Activated T-cell treated with anti-CD3 and anti-CD28 coated beads, Interleukin-2, amount 50 U/mL, for 72 hours (primary cell): ENCODE measurements at regions not wholly inside any gene's neighbourhood (a gene's known extent, or its start where the extent isn't known, plus 50 kb on each side); places are given as distances from the start of the nearest gene placed in this dataset.
"Not testable (repeated sequence)": the region's sequence is repeated elsewhere in the genome, so short reads cannot be mapped to it uniquely, and the experiment has no call there.

Source experiments
- ATAC-seq, 2 donors: fragments of 150-1000 bp; cut with Tn5 transposase; replicated peaks in 1 of 2; 2 replicates each; pipeline ENCODE4 v1.10.0; 2021; ENCODE audit warnings: moderate library complexity in 2 of 2, mild to moderate bottlenecking in 1 of 2
- DNase-seq, 2 donors: peaks; one replicate each; pipeline ENCODE4 v3.0.0; 2021 to 2022; ENCODE audit warnings: mixed read lengths in 1 of 2
- H3K27ac Mint-ChIP-seq: one replicate; pipeline ENCODE4 v1.8.0; 2022; ENCODE audit warnings: mild to moderate bottlenecking, moderate library complexity, mixed read lengths
- H3K27me3 Mint-ChIP-seq: one replicate; pipeline ENCODE4 v1.8.0; 2022; ENCODE audit warnings: low read depth, mixed read lengths
- H3K36me3 Mint-ChIP-seq, 2 donors: one replicate each; pipeline ENCODE4 v1.8.0; 2022; ENCODE audit warnings: mixed read lengths in 2 of 2, mild to moderate bottlenecking in 1 of 2; ENCODE audit not compliant: insufficient read depth in 2 of 2
- H3K4me1 Mint-ChIP-seq: one replicate; pipeline ENCODE4 v1.8.0; 2022; ENCODE audit warnings: low read depth, mixed read lengths
- H3K4me3 Mint-ChIP-seq, 2 donors: one replicate each; pipeline ENCODE4 v1.8.0; 2022; ENCODE audit warnings: mild to moderate bottlenecking in 2 of 2, mixed read lengths in 2 of 2, moderate library complexity in 2 of 2
- H3K9me3 Mint-ChIP-seq, 2 donors: one replicate each; pipeline ENCODE4 v1.8.0; 2022; ENCODE audit warnings: mixed read lengths in 2 of 2

GRCh38 chr5:30401479-30402058 lies 791.9 kb upstream of the CDH6 start:
- H3K4me3 Mint-ChIP-seq, result no peak overlapping the region
- peaks cover 5 to 9% of the 10 kb centered on the region in 2 donors for H3K9me3 Mint-ChIP-seq
- no peak overlapping the region for H3K27ac Mint-ChIP-seq
- no peak for ATAC-seq
- no peaks in the 10 kb centered on the region for H3K36me3 Mint-ChIP-seq
- H3K4me1 Mint-ChIP-seq, result no peaks in the 10 kb centered on the region
- DNase-seq, result no peak
- H3K27me3 Mint-ChIP-seq, result no peaks in the 10 kb centered on the region

GRCh38 chr5:30398423-30398822 lies 795.1 kb upstream of the CDH6 start:
- Mint-ChIP-seq H3K27ac (no peak overlapping the region), H3K4me3 (no peak overlapping the region), H3K27me3 (no peaks in the 10 kb centered on the region), H3K4me1 (no peaks in the 10 kb centered on the region), H3K36me3 (no peaks in the 10 kb centered on the region), H3K9me3 (peaks cover 7 to 10% of the 10 kb centered on the region in 2 donors)
- ATAC-seq (no peak), DNase-seq (no peak)

- no peak for ATAC-seq
- H3K9me3 Mint-ChIP-seq, result peaks cover 13 to 14% of the 10 kb centered on the region in 2 donors
- H3K27ac Mint-ChIP-seq, result no peak overlapping the region
- H3K4me3 Mint-ChIP-seq, result no peak overlapping the region
- no peak for DNase-seq
- no peaks in the 10 kb centered on the region for H3K27me3 Mint-ChIP-seq
- H3K4me1 Mint-ChIP-seq, result no peaks in the 10 kb centered on the region
- peaks cover 0 to 4% of the 10 kb centered on the region in 2 donors for H3K36me3 Mint-ChIP-seq
Measured at GRCh38 chr5:30392897-30393296, 800.6 kb upstream of the CDH6 start.

GRCh38 chr5:30390095-30390494 lies 803.4 kb upstream of the CDH6 start:
- Mint-ChIP-seq H3K27ac (no peak overlapping the region), H3K27me3 (no peaks in the 10 kb centered on the region), H3K36me3 (peaks cover 0 to 4% of the 10 kb centered on the region in 2 donors), H3K4me3 (no peak overlapping the region), H3K9me3 (peaks cover 9 to 11% of the 10 kb centered on the region in 2 donors), H3K4me1 (no peaks in the 10 kb centered on the region)
- ATAC-seq, result no peak
- no peak for DNase-seq

- no peak overlapping the region for H3K27ac Mint-ChIP-seq
- no peaks in the 10 kb centered on the region for H3K27me3 Mint-ChIP-seq
- peaks cover 0 to 4% of the 10 kb centered on the region in 2 donors for H3K36me3 Mint-ChIP-seq
- no peak for DNase-seq
- no peak overlapping the region for H3K4me3 Mint-ChIP-seq
- no peaks in the 10 kb centered on the region for H3K4me1 Mint-ChIP-seq
- no peak for ATAC-seq
- peaks cover 8 to 18% of the 10 kb centered on the region in 2 donors for H3K9me3 Mint-ChIP-seq
Measured at GRCh38 chr5:30387974-30388632, 805.4 kb upstream of the CDH6 start.

GRCh38 chr5:30385754-30386153 lies 807.7 kb upstream of the CDH6 start:
- ATAC-seq (no peak), DNase-seq (no peak)
- Mint-ChIP-seq H3K4me3 (no peak overlapping the region), H3K36me3 (peaks cover 0 to 3% of the 10 kb centered on the region in 2 donors), H3K27me3 (no peaks in the 10 kb centered on the region), H3K9me3 (peaks cover 6 to 16% of the 10 kb centered on the region in 2 donors), H3K4me1 (no peaks in the 10 kb centered on the region), H3K27ac (no peak overlapping the region)

GRCh38 chr5:30384171-30384570 lies 809.3 kb upstream of the CDH6 start:
- Mint-ChIP-seq H3K27ac (no peak overlapping the region), H3K4me1 (no peaks in the 10 kb centered on the region), H3K9me3 (peaks cover 6 to 16% of the 10 kb centered on the region in 2 donors), H3K36me3 (no peaks in the 10 kb centered on the region), H3K4me3 (no peak overlapping the region), H3K27me3 (no peaks in the 10 kb centered on the region)
- DNase-seq, result no peak
- ATAC-seq, result no peak

- Mint-ChIP-seq H3K9me3 (peaks cover 5 to 7% of the 10 kb centered on the region in 2 donors), H3K4me3 (no peak overlapping the region), H3K27ac (no peak overlapping the region), H3K36me3 (no peaks in the 10 kb centered on the region), H3K27me3 (no peaks in the 10 kb centered on the region), H3K4me1 (no peaks in the 10 kb centered on the region)
- DNase-seq (no peak), ATAC-seq (no peak)
Measured at GRCh38 chr5:30380228-30380627, 813.3 kb upstream of the CDH6 start.

- Mint-ChIP-seq H3K27me3 (no peaks in the 10 kb centered on the region), H3K4me3 (no peak overlapping the region), H3K9me3 (peaks cover 3 to 5% of the 10 kb centered on the region in 2 donors), H3K4me1 (no peaks in the 10 kb centered on the region), H3K27ac (no peak overlapping the region), H3K36me3 (no peaks in the 10 kb centered on the region)
- DNase-seq (no peak), ATAC-seq (no peak)
Measured at GRCh38 chr5:30376848-30377247, 816.6 kb upstream of the CDH6 start.

GRCh38 chr5:30368064-30368463 lies 825.4 kb upstream of the CDH6 start:
- H3K27ac Mint-ChIP-seq, result no peak overlapping the region

GRCh38 chr5:30365031-30365430 lies 828.5 kb upstream of the CDH6 start:
- H3K9me3 Mint-ChIP-seq, result peaks cover 10 to 21% of the 10 kb centered on the region in 2 donors
- not testable (repeated sequence) for ATAC-seq

More at GRCh38 chr5:30368064-30368463, 825.4 kb upstream of the CDH6 start:
- ATAC-seq (no peak), DNase-seq (no peak)
- H3K27me3 Mint-ChIP-seq, result no peaks in the 10 kb centered on the region
- H3K36me3 Mint-ChIP-seq, result peaks cover 2 to 4% of the 10 kb centered on the region in 2 donors
- no peak overlapping the region for H3K4me3 Mint-ChIP-seq
- peaks cover 7 to 12% of the 10 kb centered on the region in 2 donors for H3K9me3 Mint-ChIP-seq
- H3K4me1 Mint-ChIP-seq, result no peaks in the 10 kb centered on the region

GRCh38 chr5:30357371-30357770 lies 836.1 kb upstream of the CDH6 start:
- peaks cover 7 to 8% of the 10 kb centered on the region in 2 donors for H3K9me3 Mint-ChIP-seq
- H3K27me3 Mint-ChIP-seq, result no peaks in the 10 kb centered on the region
- no peak overlapping the region for H3K4me3 Mint-ChIP-seq

More at GRCh38 chr5:30365031-30365430, 828.5 kb upstream of the CDH6 start:
- not testable (repeated sequence) for H3K27ac Mint-ChIP-seq, H3K4me1 Mint-ChIP-seq, H3K4me3 Mint-ChIP-seq, H3K27me3 Mint-ChIP-seq, H3K36me3 Mint-ChIP-seq, DNase-seq

GRCh38 chr5:30355675-30356074 lies 837.8 kb upstream of the CDH6 start:
- Mint-ChIP-seq H3K9me3 (peaks cover 3 to 4% of the 10 kb centered on the region in 2 donors), H3K4me1 (no peaks in the 10 kb centered on the region), H3K27me3 (no peaks in the 10 kb centered on the region), H3K4me3 (no peak overlapping the region), H3K36me3 (no peaks in the 10 kb centered on the region), H3K27ac (no peak overlapping the region)
- ATAC-seq, result no peak
- DNase-seq, result no peak

More at GRCh38 chr5:30357371-30357770, 836.1 kb upstream of the CDH6 start:
- DNase-seq, result no peak
- Mint-ChIP-seq H3K36me3 (peaks cover 3 to 7% of the 10 kb centered on the region in 2 donors), H3K4me1 (no peaks in the 10 kb centered on the region), H3K27ac (no peak overlapping the region)
- ATAC-seq, result no peak

- Mint-ChIP-seq H3K9me3 (peaks cover 3 to 12% of the 10 kb centered on the region in 2 donors), H3K36me3 (peaks cover 0 to 2% of the 10 kb centered on the region in 2 donors)
Measured at GRCh38 chr5:30347858-30348257, 845.6 kb upstream of the CDH6 start.

More at GRCh38 chr5:30347858-30348257, 845.6 kb upstream of the CDH6 start:
- Mint-ChIP-seq H3K4me3 (no peak overlapping the region), H3K27ac (no peak overlapping the region), H3K27me3 (no peaks in the 10 kb centered on the region), H3K4me1 (no peaks in the 10 kb centered on the region)
- ATAC-seq, result no peak
- no peak for DNase-seq
